ENCODE measurements at regions not wholly inside any gene's neighbourhood (a gene's known extent, or its start where the extent isn't known, plus 50 kb on each side); places are given as distances from the start of the nearest gene placed in this dataset.

GRCh38 chr5:1746371-1747078, 53.1 kb downstream of the MRPL36 start:
- TF ChIP-seq EZH2phosphoT487 (IDR thresholded peaks at IDR 0.05; ENCODE audit: insufficient read depth, low read depth) (no peak), EZH2 (IDR thresholded peaks at IDR 0.05; ENCODE audit: insufficient read depth, poor library complexity, severe bottlenecking) (no peak)

Data from GM23248 (cell line).